ENCODE measurements at regions not wholly inside any gene's neighbourhood (a gene's known extent, or its start where the extent isn't known, plus 50 kb on each side); places are given as distances from the start of the nearest gene placed in this dataset.

- H3K4ac ChIP-seq (ENCODE audit: low read depth, low read length) = peak overlapping the region; percentile 81
- intact Hi-C loops (cut with micrococcal nuclease) (loop anchor here (2.0 to 5.0 kb wide), 3 partner anchors 119 to 391 kb away; partner anchors contain the start of gene SIPA1L1), dilution Hi-C loops (cut with HindIII; ENCODE audit: low sequenced_read_pairs, unreplicated experiment) (no loop called here), in situ Hi-C loops (cut with MboI; ENCODE audit: low sequenced_read_pairs) (no loop called here)
- peak overlapping the region; percentile 96 for H2BK5ac ChIP-seq (ENCODE audit: low read depth, low read length, poor library complexity, severe bottlenecking)
- no peaks in the 10 kb centered on the region; the same call in 1 of the 2 replicates for H4K20me1 ChIP-seq (ENCODE audit: insufficient read depth, low read length)
- peak overlapping the region; percentile 47 for H3K9ac ChIP-seq (ENCODE audit: low read depth, low read length)
- peak overlapping the region; percentile 52; the same call in 2 of the 3 replicates for H2BK15ac ChIP-seq (ENCODE audit: low read depth, low read length)
- H3K9me3 ChIP-seq (ENCODE audit: control insufficient read depth, insufficient read depth, low read length) = no peaks in the 10 kb centered on the region
- WGBS, 2 experiments (ENCODE audit: extremely low coverage in 2 of 2, insufficient read length in 1 of 2) = no CpG with 5 or more reads among the region's 1 CpG
- BruUV-seq (replicated peaks) = no TSS peak
- peaks cover 23% of the 10 kb centered on the region for H3K4me1 ChIP-seq (ENCODE audit: control insufficient read depth, insufficient read depth, low read length)
- peak overlapping the region; percentile 56; the same call in 1 of the 2 replicates for H4K5ac ChIP-seq (ENCODE audit: low read depth, low read length)
- peak overlapping the region; percentile 84 for H3K23ac ChIP-seq (ENCODE audit: low read depth, low read length)
- TF ChIP-seq POLR2A (IDR thresholded peaks at IDR 0.05; ENCODE audit: low read depth, low read length) (no peak), NFE2L2 (IDR thresholded peaks at IDR 0.05; ENCODE audit: low read depth, low read length) (no peak), BHLHE40 (IDR thresholded peaks at IDR 0.05; ENCODE audit: low read depth, low read length) (peak; percentile 34; the same call in 1 of the 2 replicates), RAD21 (IDR thresholded peaks at IDR 0.05; ENCODE audit: low read length) (peak; percentile 11; the same call in 1 of the 2 replicates), SMC3 (IDR thresholded peaks at IDR 0.05; ENCODE audit: low read depth, low read length) (no peak), CHD1 (IDR thresholded peaks at IDR 0.05; ENCODE audit: low read depth, low read length) (no peak), MAFK (IDR thresholded peaks at IDR 0.05; ENCODE audit: low read depth, low read length) (peak; percentile 48; the same call in 1 of the 2 replicates), RCOR1 (IDR thresholded peaks at IDR 0.05; ENCODE audit: insufficient replicate concordance, low read length) (no peak), USF2 (IDR thresholded peaks at IDR 0.05; ENCODE audit: low read depth, low read length) (no peak), MXI1 (IDR thresholded peaks at IDR 0.05; ENCODE audit: borderline replicate concordance, low read depth, low read length) (no peak), ELK1 (IDR thresholded peaks at IDR 0.05; ENCODE audit: borderline replicate concordance, low read depth, low read length) (no peak), CTCF (conservative IDR thresholded peaks at IDR 0.05; ENCODE audit: low read depth, low read length) (no peak), FOS (IDR thresholded peaks at IDR 0.05; ENCODE audit: low read depth, low read length) (peak; percentile 33), RFX5 (IDR thresholded peaks at IDR 0.05; ENCODE audit: low read depth, low read length) (no peak), CEBPB (IDR thresholded peaks at IDR 0.05; ENCODE audit: low read depth, low read length) (no peak)
- peak; percentile 83 for ATAC-seq (ENCODE audit: low read depth)
- H3K27me3 ChIP-seq (ENCODE audit: control insufficient read depth, insufficient read depth, low read length) = no peaks in the 10 kb centered on the region
- POLR2A ChIA-PET (ENCODE audit: unreplicated experiment) = no interaction called here
- peak overlapping the region; percentile 85 for H3K56ac ChIP-seq (ENCODE audit: extremely low read depth, insufficient read depth, low read length)
- no peak overlapping the region for H2AFZ ChIP-seq (replicated peaks; ENCODE audit: low read length, poor library complexity)
- peaks cover 8% of the 10 kb centered on the region for H3K36me3 ChIP-seq (ENCODE audit: control insufficient read depth, insufficient read depth, low read length)
- H3K9me1 ChIP-seq (ENCODE audit: insufficient read depth, low read length) = peaks cover 25% of the 10 kb centered on the region
- no peak overlapping the region for H3K4me3 ChIP-seq (ENCODE audit: insufficient read depth, low read depth, low read length)
- H2AK5ac ChIP-seq (ENCODE audit: low read depth, low read length) = peak overlapping the region; percentile 56; the same call in 1 of the 2 replicates
- CTCF ChIA-PET = interaction anchor here (0.6 to 1.7 kb wide), 6 partner anchors 10 to 1801 kb away, joined by 3 to 7 read pairs (median 4); no protein-coding TSS in a partner anchor
- peak overlapping the region; percentile 92 for H2BK20ac ChIP-seq (ENCODE audit: low read depth, low read length)
- H3K4me2 ChIP-seq (ENCODE audit: low read depth, low read length) = peak overlapping the region; percentile 57
- peak overlapping the region; percentile 88 for H3K18ac ChIP-seq (ENCODE audit: low read depth, low read length)
- H2BK120ac ChIP-seq (ENCODE audit: low read depth, low read length) = peak overlapping the region; percentile 89
- DNase-seq = peak; percentile 94
- peak overlapping the region; percentile 76 to 81 for H4K8ac ChIP-seq (ENCODE audit: low read depth in 2 of 2, low read length in 2 of 2)
- no peak overlapping the region for H2AK9ac ChIP-seq (replicated peaks; ENCODE audit: low read depth, low read length, poor library complexity)
- H4K91ac ChIP-seq (ENCODE audit: insufficient read depth, low read depth, low read length) = peak overlapping the region; percentile 59; the same call in 1 of the 2 replicates
- peaks cover 22 to 41% of the 10 kb centered on the region in 2 experiments for H3K79me1 ChIP-seq (ENCODE audit: low read depth in 1 of 2, low read length in 2 of 2)
- peak overlapping the region; percentile 64; the same call in 1 of the 2 replicates for H3K14ac ChIP-seq (replicated peaks; ENCODE audit: low read depth, low read length)
- peak overlapping the region; percentile 94 for H3K27ac ChIP-seq (ENCODE audit: insufficient read depth, low read length)
These were observed 220.6 kb upstream of the RGS6 start for GRCh38 chr14:71711619-71712018.
